PC-3 (cell line): ENCODE measurements at regions not wholly inside any gene's neighbourhood (a gene's known extent, or its start where the extent isn't known, plus 50 kb on each side); places are given as distances from the start of the nearest gene placed in this dataset.

ENCODE experiments used
- ATAC-seq: fragments of 200-7000 bp; cut with Tn5 transposase; 2 replicates; pipeline ENCODE4 v1.9.1; 2020; ENCODE audit warnings: mild to moderate bottlenecking, moderate library complexity
- BruUV-seq: library from RNA; stranded (reverse); fragments of 400-500 nt; replicated peaks from 2 replicates; lab custom pipeline; 2021; lab: Mats Ljungman, UMichigan
- CTCF ChIA-PET: fragments of 300-600 bp; sonication (Branson Sonifier 250); formaldehyde crosslinking; loops from one replicate; lab custom pipeline; 2022; ENCODE audit warnings: antibody characterized with exemption; lab: Charles Lee
- POLR2A ChIA-PET: fragments of 300-600 bp; sonication (Branson Sonifier 250); formaldehyde crosslinking; loops from one replicate; lab custom pipeline; 2022; ENCODE audit warnings: antibody characterized with exemption; ENCODE audit not compliant: unreplicated experiment; lab: Charles Lee
- DNase-seq: peaks from one replicate; pipeline ENCODE4 v3.0.0-alpha.2; 2015
- H2AFZ ChIP-seq: fragments of 300-600 bp; sonication (generic); 2 replicates; pipeline ENCODE4 v1.6.0; 2016; ENCODE audit warnings: antibody characterized with exemption, low read length
- H3F3A ChIP-seq: fragments of 300-600 bp; sonication (generic); one replicate; pipeline ENCODE4 v1.6.0; 2017; ENCODE audit warnings: antibody characterized with exemption, low read length, control low read depth, mild to moderate bottlenecking; ENCODE audit not compliant: unreplicated experiment
- H3K27ac ChIP-seq: fragments of 300-600 bp; sonication (generic); 2 replicates; pipeline ENCODE4 v1.5.1; 2016; ENCODE audit warnings: mild to moderate bottlenecking, low read length
- H3K27me3 ChIP-seq: fragments of 300-600 bp; sonication (generic); 2 replicates; pipeline ENCODE4 v1.6.1; 2016; ENCODE audit warnings: low read length, mixed read lengths
- H3K36me3 ChIP-seq: fragments of 300-600 bp; sonication (generic); 2 replicates; pipeline ENCODE4 v1.6.1; 2016; ENCODE audit warnings: low read depth, mixed run types, low read length, mixed read lengths
- H3K4me1 ChIP-seq: fragments of 300-600 bp; sonication (generic); 2 replicates; pipeline ENCODE4 v1.5.1; 2016; ENCODE audit warnings: low read length; ENCODE audit not compliant: insufficient read depth
- H3K4me2 ChIP-seq: fragments of 300-600 bp; sonication (generic); 2 replicates; pipeline ENCODE4 v1.6.0; 2016; ENCODE audit warnings: low read length
- H3K4me3 ChIP-seq: fragments of 300-600 bp; sonication (generic); 2 replicates; pipeline ENCODE4 v1.5.1; 2016; ENCODE audit warnings: mild to moderate bottlenecking, low read length, mixed read lengths
- H3K79me2 ChIP-seq: fragments of 300-600 bp; sonication (generic); 2 replicates; pipeline ENCODE4 v1.6.1; 2017; ENCODE audit warnings: low read length, mixed read lengths
- H3K9ac ChIP-seq: fragments of 300-600 bp; sonication (generic); 2 replicates; pipeline ENCODE4 v1.6.0; 2016; ENCODE audit warnings: mild to moderate bottlenecking, low read length
- H3K9me2 ChIP-seq: fragments of 300-600 bp; sonication (generic); replicated peaks from 2 replicates; pipeline ENCODE4 v1.6.1; 2016; ENCODE audit warnings: mixed run types, low read length, mixed read lengths
- H3K9me3 ChIP-seq: fragments of 300-600 bp; sonication (generic); 2 replicates; pipeline ENCODE4 v1.6.1; 2016; ENCODE audit warnings: low read length, mixed read lengths
- H4K20me1 ChIP-seq: fragments of 300-600 bp; sonication (generic); 2 replicates; pipeline ENCODE4 v1.6.1; 2016; ENCODE audit warnings: low read length, mixed read lengths
- CTCF ChIP-seq: fragments of 300-600 bp; sonication (generic); conservative IDR thresholded peaks from 2 replicates; pipeline ENCODE4 v1.5.1; 2017; ENCODE audit warnings: antibody characterized with exemption, low read depth, mild to moderate bottlenecking, low read length
- EZH2 ChIP-seq: fragments of 300-600 bp; sonication (generic); IDR thresholded peaks from one replicate; pipeline ENCODE4 v1.6.1; 2017; ENCODE audit warnings: antibody characterized with exemption, mild to moderate bottlenecking, low read length; ENCODE audit not compliant: unreplicated experiment
- EZH2phosphoT487 ChIP-seq: fragments of 300-600 bp; sonication (generic); IDR thresholded peaks from 2 replicates; pipeline ENCODE4 v1.6.1; 2018; ENCODE audit warnings: mild to moderate bottlenecking, antibody characterized with exemption, low read length, borderline replicate concordance
- intact Hi-C: fragments of 100-400 bp; cut with micrococcal nuclease; formaldehyde crosslinking; loops from 2 replicates; pipeline ENCODE4 v1.9.0; 2023

- no peak overlapping the region for H3K9ac ChIP-seq
- H2AFZ ChIP-seq, result no peak overlapping the region
- no peaks in the 10 kb centered on the region for H3K36me3 ChIP-seq
- no peaks in the 10 kb centered on the region for H3F3A ChIP-seq
- H3K27ac ChIP-seq, result no peak overlapping the region
- ChIA-PET POLR2A (no interaction called here), CTCF (no interaction called here)
- H3K4me1 ChIP-seq, result no peaks in the 10 kb centered on the region
- no peak for DNase-seq
- no peak overlapping the region for H3K4me2 ChIP-seq
- H3K9me3 ChIP-seq, result no peaks in the 10 kb centered on the region
- intact Hi-C loops, result no loop called here
- no peaks in the 10 kb centered on the region for H4K20me1 ChIP-seq
- no peaks in the 10 kb centered on the region for H3K79me2 ChIP-seq
- no peak for TF ChIP-seq EZH2phosphoT487
- TF ChIP-seq EZH2, result no peak
- TF ChIP-seq CTCF, result no peak
- no peak for ATAC-seq
- BruUV-seq, result no TSS peak
- H3K27me3 ChIP-seq, result no peaks in the 10 kb centered on the region
- H3K4me3 ChIP-seq, result no peak overlapping the region
- H3K9me2 ChIP-seq, result no peaks in the 10 kb centered on the region
These were observed 365.1 kb upstream of the PDE3A start for GRCh38 chr12:20003252-20003651.

GRCh38 chr12:20004952-20005351 is 363.4 kb upstream of the PDE3A start:
- POLR2A ChIA-PET, result no interaction called here
- Histone ChIP-seq H4K20me1 (no peaks in the 10 kb centered on the region), H3K9me2 (no peaks in the 10 kb centered on the region), H2AFZ (no peak overlapping the region), H3K4me3 (no peak overlapping the region), H3K9me3 (no peaks in the 10 kb centered on the region), H3F3A (no peaks in the 10 kb centered on the region), H3K4me2 (no peak overlapping the region), H3K4me1 (no peaks in the 10 kb centered on the region), H3K36me3 (no peaks in the 10 kb centered on the region), H3K27me3 (no peaks in the 10 kb centered on the region), H3K9ac (no peak overlapping the region), H3K27ac (no peak overlapping the region), H3K79me2 (no peaks in the 10 kb centered on the region)
- intact Hi-C loops, result no loop called here
- TF ChIP-seq EZH2phosphoT487, result no peak
- no peak for TF ChIP-seq EZH2
- TF ChIP-seq CTCF, result no peak
- no TSS peak for BruUV-seq
- ATAC-seq (no peak), DNase-seq (no peak)
- CTCF ChIA-PET, result no interaction called here

GRCh38 chr12:20006871-20007730 is 361.2 kb upstream of the PDE3A start:
- CTCF ChIA-PET, result no interaction called here
- no TSS peak for BruUV-seq

More at GRCh38 chr12:20006871-20007730, 361.2 kb upstream of the PDE3A start:
- Histone ChIP-seq H3K79me2 (no peaks in the 10 kb centered on the region), H3K27me3 (no peaks in the 10 kb centered on the region), H3K9ac (no peak overlapping the region), H3K9me3 (no peaks in the 10 kb centered on the region), H3K4me2 (no peak overlapping the region), H2AFZ (no peak overlapping the region), H3K4me1 (no peaks in the 10 kb centered on the region), H3K36me3 (no peaks in the 10 kb centered on the region), H3K9me2 (no peaks in the 10 kb centered on the region), H3F3A (no peaks in the 10 kb centered on the region), H4K20me1 (no peaks in the 10 kb centered on the region), H3K27ac (no peak overlapping the region), H3K4me3 (no peak overlapping the region)
- no peak for DNase-seq
- ATAC-seq, result no peak
- intact Hi-C loops, result no loop called here
- POLR2A ChIA-PET, result no interaction called here
- no peak for TF ChIP-seq EZH2phosphoT487
- no peak for TF ChIP-seq CTCF
- TF ChIP-seq EZH2, result no peak
